ENCODE measurements at regions not wholly inside any gene's neighbourhood (a gene's known extent, or its start where the extent isn't known, plus 50 kb on each side); places are given as distances from the start of the nearest gene placed in this dataset.
A peak's percentile ranks its signal among the peaks of the same experiment; 100 is the strongest.

DNA sequence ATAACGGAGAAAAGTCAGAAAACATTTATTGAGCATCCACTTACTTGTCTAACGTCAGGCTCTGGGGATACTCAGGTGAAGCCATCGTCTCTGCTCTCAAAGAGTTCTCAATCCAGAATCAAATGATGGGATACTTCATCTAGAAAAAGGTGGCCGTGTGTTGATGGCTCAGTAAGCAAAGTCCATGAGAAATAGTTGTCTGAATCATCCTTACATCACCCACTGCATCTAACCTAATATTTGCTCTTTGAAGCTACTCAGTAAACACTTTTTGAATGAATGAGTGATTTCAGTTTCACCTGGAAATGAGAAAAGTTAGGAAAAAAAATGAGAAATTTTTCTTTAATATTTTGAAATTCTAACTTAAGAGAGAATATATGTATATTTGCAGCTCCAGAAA is 155.3 kb upstream of the PKN2 start:
- Histone ChIP-seq H3K4ac (ENCODE audit: low read length) (no peak overlapping the region), H3K4me2 (ENCODE audit: insufficient read depth, low read length, poor library complexity, severe bottlenecking) (no peak overlapping the region), H3K36me3 (replicated peaks in 1 of 2; ENCODE audit: control insufficient read depth in 2 of 2, insufficient read depth in 2 of 2, low read length in 2 of 2) (no peaks in the 10 kb centered on the region), H3K14ac (ENCODE audit: low read length) (no peak overlapping the region), H2BK15ac (ENCODE audit: low read length) (no peak overlapping the region), H3K79me1 (ENCODE audit: low read depth, low read length) (no peaks in the 10 kb centered on the region), H3K23ac (ENCODE audit: low read depth, low read length, poor library complexity) (no peak overlapping the region), H2AFZ (ENCODE audit: low read length) (no peak overlapping the region), H2AK5ac (ENCODE audit: low read depth, low read length) (no peak overlapping the region), H3K18ac (ENCODE audit: low read length) (no peak overlapping the region), H3K27ac (replicated peaks; ENCODE audit: low read length) (no peak overlapping the region), H2BK12ac (ENCODE audit: low read length) (no peak overlapping the region), H4K91ac (ENCODE audit: low read depth, low read length, poor library complexity) (no peak overlapping the region), H3K27me3 (ENCODE audit: control insufficient read depth in 3 of 3, insufficient read depth in 3 of 3, low read depth in 1 of 3, low read length in 3 of 3) (no peaks in the 10 kb centered on the region), H2BK5ac (ENCODE audit: low read length) (no peak overlapping the region), H3K9me3 (replicated peaks in 1 of 2; ENCODE audit: control insufficient read depth in 2 of 2, insufficient read depth in 1 of 2, low read depth in 1 of 2, low read length in 2 of 2) (no peaks in the 10 kb centered on the region), H4K8ac (ENCODE audit: low read depth, low read length) (no peak overlapping the region), H3K9ac (ENCODE audit: low read depth, low read length, poor library complexity) (no peak overlapping the region), H3K4me3 (ENCODE audit: low read length in 2 of 2) (no peak overlapping the region), H2BK120ac (ENCODE audit: low read depth, low read length) (no peak overlapping the region), H3K4me1 (ENCODE audit: control insufficient read depth in 2 of 2, insufficient read depth in 1 of 2, low read depth in 1 of 2, low read length in 2 of 2) (peaks cover 0 to 2% of the 10 kb centered on the region in 2 donors)
- no peak for DNase-seq (ENCODE audit: low spot score)
- WGBS, 2 donors (ENCODE audit: extremely low coverage in 2 of 2, insufficient read length in 2 of 2, insufficient replicate concordance in 1 of 2): no CpG with 5 or more reads among the region's 4 CpGs

DNA sequence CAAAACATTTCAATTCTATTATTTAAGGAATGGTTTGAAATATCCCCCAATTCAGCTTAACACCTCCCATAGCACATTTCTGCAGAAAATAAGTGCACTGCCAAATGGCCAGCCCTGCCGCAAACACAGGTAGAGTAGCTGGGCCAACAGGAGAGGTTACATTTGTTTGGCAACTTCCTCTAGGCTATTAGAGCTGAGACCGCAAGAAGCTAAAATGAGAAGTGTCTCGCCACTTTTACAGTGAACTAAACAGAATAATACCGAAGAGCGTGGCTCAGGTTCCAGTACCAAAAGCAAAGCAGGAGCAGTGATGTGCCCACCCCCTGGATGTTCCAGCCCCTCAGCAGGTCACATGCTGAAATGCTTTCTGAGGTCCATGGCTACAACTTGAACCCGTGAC is 154.5 kb upstream of the PKN2 start:
- Histone ChIP-seq H3K4ac (ENCODE audit: low read length) (no peak overlapping the region), H3K4me3 (ENCODE audit: low read length in 2 of 2) (no peak overlapping the region), H2AFZ (ENCODE audit: low read length) (peak overlapping the region; percentile 10), H3K36me3 (replicated peaks in 1 of 2; ENCODE audit: control insufficient read depth in 2 of 2, insufficient read depth in 2 of 2, low read length in 2 of 2) (no peaks in the 10 kb centered on the region), H2AK5ac (ENCODE audit: low read depth, low read length) (no peak overlapping the region), H3K9me3 (replicated peaks in 1 of 2; ENCODE audit: control insufficient read depth in 2 of 2, insufficient read depth in 1 of 2, low read depth in 1 of 2, low read length in 2 of 2) (no peaks in the 10 kb centered on the region), H2BK120ac (ENCODE audit: low read depth, low read length) (no peak overlapping the region), H3K14ac (ENCODE audit: low read length) (no peak overlapping the region), H3K4me2 (ENCODE audit: insufficient read depth, low read length, poor library complexity, severe bottlenecking) (no peak overlapping the region), H3K23ac (ENCODE audit: low read depth, low read length, poor library complexity) (no peak overlapping the region), H3K27ac (replicated peaks; ENCODE audit: low read length) (no peak overlapping the region), H2BK12ac (ENCODE audit: low read length) (no peak overlapping the region), H3K4me1 (ENCODE audit: control insufficient read depth in 2 of 2, insufficient read depth in 1 of 2, low read depth in 1 of 2, low read length in 2 of 2) (peaks cover 0 to 4% of the 10 kb centered on the region in 2 donors), H4K91ac (ENCODE audit: low read depth, low read length, poor library complexity) (no peak overlapping the region), H2BK15ac (ENCODE audit: low read length) (no peak overlapping the region), H3K9ac (ENCODE audit: low read depth, low read length, poor library complexity) (no peak overlapping the region), H3K27me3 (ENCODE audit: control insufficient read depth in 3 of 3, insufficient read depth in 3 of 3, low read depth in 1 of 3, low read length in 3 of 3) (no peaks in the 10 kb centered on the region), H4K8ac (ENCODE audit: low read depth, low read length) (no peak overlapping the region), H2BK5ac (ENCODE audit: low read length) (no peak overlapping the region), H3K18ac (ENCODE audit: low read length) (no peak overlapping the region), H3K79me1 (ENCODE audit: low read depth, low read length) (no peaks in the 10 kb centered on the region)
- no CpG with 5 or more reads among the region's 6 CpGs for WGBS, 2 donors (ENCODE audit: extremely low coverage in 2 of 2, insufficient read length in 2 of 2, insufficient replicate concordance in 1 of 2)
- DNase-seq (ENCODE audit: low spot score): no peak

DNA sequence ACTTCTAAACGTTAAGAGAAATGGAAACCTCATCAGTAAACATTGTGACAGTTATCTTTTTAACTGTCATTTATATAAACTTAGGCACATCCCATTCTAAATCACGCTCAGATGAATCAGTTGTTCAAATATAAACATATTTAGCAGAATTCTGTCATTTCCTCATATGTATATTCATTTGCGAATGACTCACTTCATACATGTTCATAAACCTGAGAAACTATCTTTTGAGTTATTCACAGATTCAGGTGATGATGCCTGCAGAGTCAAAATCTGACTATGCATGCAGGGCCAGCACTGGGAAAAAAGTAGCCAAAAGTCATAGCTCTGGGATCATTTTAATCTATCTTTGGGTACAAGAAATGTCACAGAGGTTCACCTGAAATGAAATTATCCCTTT is 153.8 kb upstream of the PKN2 start:
- no peak overlapping the region for H3K18ac ChIP-seq (ENCODE audit: low read length)
- no peak overlapping the region for H3K9ac ChIP-seq (ENCODE audit: low read depth, low read length, poor library complexity)
- no peaks in the 10 kb centered on the region for H3K79me1 ChIP-seq (ENCODE audit: low read depth, low read length)
- H2BK12ac ChIP-seq (ENCODE audit: low read length): no peak overlapping the region
- no peaks in the 10 kb centered on the region for H3K9me3 ChIP-seq (replicated peaks in 1 of 2; ENCODE audit: control insufficient read depth in 2 of 2, insufficient read depth in 1 of 2, low read depth in 1 of 2, low read length in 2 of 2)
- WGBS, 2 donors (ENCODE audit: extremely low coverage in 2 of 2, insufficient read length in 2 of 2, insufficient replicate concordance in 1 of 2): no CpG with 5 or more reads among the region's 3 CpGs
- no peak overlapping the region for H3K4me3 ChIP-seq (ENCODE audit: low read length in 2 of 2)
- no peak overlapping the region for H2BK15ac ChIP-seq (ENCODE audit: low read length)
- no peak overlapping the region for H3K27ac ChIP-seq (replicated peaks; ENCODE audit: low read length)
- no peak overlapping the region for H4K91ac ChIP-seq (ENCODE audit: low read depth, low read length, poor library complexity)
- no peak overlapping the region for H4K8ac ChIP-seq (ENCODE audit: low read depth, low read length)
- DNase-seq (ENCODE audit: low spot score): no peak
- no peak overlapping the region for H2AK5ac ChIP-seq (ENCODE audit: low read depth, low read length)
- H3K23ac ChIP-seq (ENCODE audit: low read depth, low read length, poor library complexity): no peak overlapping the region
- H3K14ac ChIP-seq (ENCODE audit: low read length): no peak overlapping the region
- H3K4me1 ChIP-seq (ENCODE audit: control insufficient read depth in 2 of 2, insufficient read depth in 1 of 2, low read depth in 1 of 2, low read length in 2 of 2): peaks cover 1 to 10% of the 10 kb centered on the region in 2 donors
- H2BK5ac ChIP-seq (ENCODE audit: low read length): no peak overlapping the region
- H3K36me3 ChIP-seq (replicated peaks in 1 of 2; ENCODE audit: control insufficient read depth in 2 of 2, insufficient read depth in 2 of 2, low read length in 2 of 2): no peaks in the 10 kb centered on the region
- no peak overlapping the region for H2BK120ac ChIP-seq (ENCODE audit: low read depth, low read length)
- H3K27me3 ChIP-seq (ENCODE audit: control insufficient read depth in 3 of 3, insufficient read depth in 3 of 3, low read depth in 1 of 3, low read length in 3 of 3): no peaks in the 10 kb centered on the region
- H3K4me2 ChIP-seq (ENCODE audit: insufficient read depth, low read length, poor library complexity, severe bottlenecking): no peak overlapping the region
- H2AFZ ChIP-seq (ENCODE audit: low read length): no peak overlapping the region
- H3K4ac ChIP-seq (ENCODE audit: low read length): no peak overlapping the region

DNA sequence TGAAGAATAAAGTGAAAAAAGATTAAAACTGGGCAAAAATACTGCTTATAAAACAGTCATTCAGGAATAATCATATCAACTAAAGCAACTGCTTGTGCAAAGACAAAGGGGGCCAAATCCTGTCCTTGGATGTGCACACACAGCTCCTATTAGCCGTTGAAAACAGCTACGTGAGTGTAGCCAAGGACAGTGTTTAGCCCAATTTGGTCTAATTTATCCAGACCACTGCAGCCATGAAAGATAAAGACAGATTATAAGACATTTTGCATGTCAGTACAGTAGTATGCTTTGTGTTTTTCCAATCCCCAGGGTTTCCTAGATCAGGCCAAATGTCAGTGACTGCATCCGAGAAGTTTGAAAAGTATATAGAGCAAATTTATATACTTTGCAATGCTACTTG is 146.3 kb upstream of the PKN2 start:
- WGBS, 2 donors (ENCODE audit: extremely low coverage in 2 of 2, insufficient read length in 2 of 2, insufficient replicate concordance in 1 of 2): no CpG with 5 or more reads among the region's 3 CpGs
- no peak overlapping the region for H3K4ac ChIP-seq (ENCODE audit: low read length)

More for the DNA sequence above, 146.3 kb upstream of the PKN2 start:
- H3K14ac ChIP-seq (ENCODE audit: low read length): no peak overlapping the region
- no peak overlapping the region for H3K9ac ChIP-seq (ENCODE audit: low read depth, low read length, poor library complexity)
- no peak for DNase-seq (ENCODE audit: low spot score)
- H2BK5ac ChIP-seq (ENCODE audit: low read length): no peak overlapping the region
- no peak overlapping the region for H3K23ac ChIP-seq (ENCODE audit: low read depth, low read length, poor library complexity)
- no peak overlapping the region for H2BK12ac ChIP-seq (ENCODE audit: low read length)
- no peak overlapping the region for H4K8ac ChIP-seq (ENCODE audit: low read depth, low read length)
- H3K4me3 ChIP-seq (ENCODE audit: low read length in 2 of 2): no peak overlapping the region
- H2BK120ac ChIP-seq (ENCODE audit: low read depth, low read length): no peak overlapping the region
- H2AK5ac ChIP-seq (ENCODE audit: low read depth, low read length): no peak overlapping the region
- no peak overlapping the region for H3K27ac ChIP-seq (replicated peaks; ENCODE audit: low read length)
- no peak overlapping the region for H3K18ac ChIP-seq (ENCODE audit: low read length)
- H3K36me3 ChIP-seq (replicated peaks in 1 of 2; ENCODE audit: control insufficient read depth in 2 of 2, insufficient read depth in 2 of 2, low read length in 2 of 2): no peaks in the 10 kb centered on the region
- H3K4me1 ChIP-seq (ENCODE audit: control insufficient read depth in 2 of 2, insufficient read depth in 1 of 2, low read depth in 1 of 2, low read length in 2 of 2): peaks cover 1 to 13% of the 10 kb centered on the region in 2 donors
- no peak overlapping the region for H4K91ac ChIP-seq (ENCODE audit: low read depth, low read length, poor library complexity)
- no peak overlapping the region for H2BK15ac ChIP-seq (ENCODE audit: low read length)
- H3K9me3 ChIP-seq (replicated peaks in 1 of 2; ENCODE audit: control insufficient read depth in 2 of 2, insufficient read depth in 1 of 2, low read depth in 1 of 2, low read length in 2 of 2): no peaks in the 10 kb centered on the region
- no peak overlapping the region for H3K4me2 ChIP-seq (ENCODE audit: insufficient read depth, low read length, poor library complexity, severe bottlenecking)
- H2AFZ ChIP-seq (ENCODE audit: low read length): no peak overlapping the region
- H3K79me1 ChIP-seq (ENCODE audit: low read depth, low read length): no peaks in the 10 kb centered on the region
- no peaks in the 10 kb centered on the region for H3K27me3 ChIP-seq (ENCODE audit: control insufficient read depth in 3 of 3, insufficient read depth in 3 of 3, low read depth in 1 of 3, low read length in 3 of 3)
